Fibroblast of lung (primary cell): ENCODE measurements at regions not wholly inside any gene's neighbourhood (a gene's known extent, or its start where the extent isn't known, plus 50 kb on each side); places are given as distances from the start of the nearest gene placed in this dataset.

Experiments
- DNase-seq, 2 donors: peaks; one replicate each; pipeline versions ENCODE4 v3.0.0 to v3.0.0-alpha.2; 2010; ENCODE audit warnings: low read depth in 2 of 2
- H2AFZ ChIP-seq: 2 replicates; pipeline ENCODE4 v1.5.1; 2012; ENCODE audit warnings: low read length, control low read depth, inconsistent platforms
- H3K27ac ChIP-seq: 2 replicates; pipeline ENCODE4 v1.5.1; 2011; ENCODE audit warnings: low read length, control low read depth; ENCODE audit not compliant: insufficient read depth
- H3K27me3 ChIP-seq: 2 replicates; pipeline ENCODE4 v1.5.1; 2011; ENCODE audit warnings: mild to moderate bottlenecking, low read length; ENCODE audit not compliant: control insufficient read depth, insufficient read depth
- H3K36me3 ChIP-seq: 2 replicates; pipeline ENCODE4 v1.5.1; 2011; ENCODE audit warnings: low read length; ENCODE audit not compliant: control insufficient read depth, insufficient read depth
- H3K4me1 ChIP-seq: 2 replicates; pipeline ENCODE4 v1.5.1; 2011; ENCODE audit warnings: low read length; ENCODE audit not compliant: control insufficient read depth, insufficient read depth; ENCODE audit errors: extremely low read depth
- H3K4me2 ChIP-seq: 2 replicates; pipeline ENCODE4 v1.5.1; 2011; ENCODE audit warnings: low read length, control low read depth; ENCODE audit not compliant: insufficient read depth; ENCODE audit errors: extremely low read depth
- H3K4me3 ChIP-seq, 4 experiments: fragments of 200-600 bp in 1 of 4; sonication (generic) in 1 of 4; replicated peaks in 1 of 4; 2 replicates each; pipeline ENCODE4 v1.5.1; 2011 to 2016; ENCODE audit warnings: low read length in 4 of 4, low read depth in 3 of 4, mild to moderate bottlenecking in 3 of 4, control low read depth in 2 of 4, inconsistent platforms in 1 of 4, mixed read lengths in 1 of 4; ENCODE audit not compliant: insufficient read depth in 1 of 4; ENCODE audit errors: control extremely low read depth in 1 of 4
- H3K79me2 ChIP-seq: 2 replicates; pipeline ENCODE4 v1.5.1; 2012; ENCODE audit warnings: mild to moderate bottlenecking, low read length, inconsistent platforms; ENCODE audit not compliant: control insufficient read depth, insufficient read depth
- H3K9ac ChIP-seq: 2 replicates; pipeline ENCODE4 v1.5.1; 2011; ENCODE audit warnings: mild to moderate bottlenecking, low read length, control low read depth; ENCODE audit not compliant: insufficient read depth
- H3K9me3 ChIP-seq: 2 replicates; pipeline ENCODE4 v1.5.1; 2012; ENCODE audit warnings: low read depth, low read length; ENCODE audit not compliant: control insufficient read depth, insufficient read depth
- H4K20me1 ChIP-seq: 2 replicates; pipeline ENCODE4 v1.5.1; 2011; ENCODE audit warnings: low read length; ENCODE audit not compliant: control insufficient read depth, insufficient read depth; ENCODE audit errors: extremely low read depth
- EZH2 ChIP-seq: IDR thresholded peaks from 2 replicates; pipeline ENCODE4 v1.5.1; 2012; ENCODE audit warnings: low read length, control low read depth, mild to moderate bottlenecking; ENCODE audit errors: missing control alignments
- TF ChIP-seq, protein P1 (sequence below), 2 donors: IDR thresholded peaks in 1 of 2; conservative IDR thresholded peaks in 1 of 2; 1 replicate in 1 of 2; 2 replicates in 1 of 2; pipeline ENCODE4 v1.5.1; 2011 to 2012; ENCODE audit warnings: low read length in 2 of 2, control low read depth in 1 of 2, inconsistent platforms in 1 of 2, low read depth in 1 of 2, mild to moderate bottlenecking in 1 of 2

DNA sequence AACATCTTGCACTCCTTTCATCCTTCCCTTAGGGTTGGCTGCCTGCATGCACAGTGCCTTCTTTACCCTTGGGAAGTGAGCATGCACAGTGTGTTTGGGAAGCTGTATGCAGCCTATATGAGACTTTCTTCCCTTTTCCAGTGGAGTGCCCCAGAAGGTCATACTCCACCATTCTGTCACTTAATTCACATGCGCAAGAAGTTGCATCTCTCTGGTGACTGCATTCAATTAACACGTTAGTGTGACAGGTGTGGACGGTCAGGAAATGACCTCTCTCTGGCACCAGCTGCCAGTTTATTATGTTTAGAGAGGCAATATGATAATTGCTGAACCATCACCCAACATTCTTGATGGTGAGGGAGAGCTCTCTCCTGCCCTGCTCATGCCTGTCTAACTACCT, 770.0 kb downstream of the FLRT2 start:
- no peak overlapping the region for H3K27ac ChIP-seq
- H3K4me2 ChIP-seq = no peak overlapping the region
- no peaks in the 10 kb centered on the region for H3K36me3 ChIP-seq
- H3K4me1 ChIP-seq = no peaks in the 10 kb centered on the region
- no peaks in the 10 kb centered on the region for H3K79me2 ChIP-seq
- H3K4me3 ChIP-seq = no peak overlapping the region
- H3K27me3 ChIP-seq = no peaks in the 10 kb centered on the region
- DNase-seq = no peak
- TF ChIP-seq EZH2 = no peak
- no peak overlapping the region for H2AFZ ChIP-seq
- H4K20me1 ChIP-seq = no peaks in the 10 kb centered on the region
- H3K9ac ChIP-seq = no peak overlapping the region
- no peaks in the 10 kb centered on the region for H3K9me3 ChIP-seq

DNA sequence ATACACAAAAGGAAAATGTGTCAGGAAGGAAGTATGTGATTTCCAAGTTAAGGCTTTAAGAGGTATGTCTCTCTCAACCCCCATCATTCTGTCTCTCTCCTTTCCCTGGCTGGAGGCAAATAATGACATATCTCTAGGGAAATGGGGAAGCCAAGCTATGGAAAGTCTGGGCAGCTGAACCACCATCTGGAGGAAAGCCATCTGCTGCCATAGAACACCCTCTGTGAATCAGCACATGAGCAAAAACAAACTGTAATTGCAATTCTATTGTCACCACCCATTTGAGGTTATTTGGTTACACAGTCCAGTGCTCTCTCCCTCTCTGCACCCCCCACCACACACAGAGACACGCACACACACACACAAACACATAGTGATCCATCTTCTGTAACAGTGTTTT, 766.2 kb downstream of the FLRT2 start:
- Histone ChIP-seq H3K4me3 (no peak overlapping the region), H3K27me3 (no peaks in the 10 kb centered on the region), H3K9me3 (no peaks in the 10 kb centered on the region), H3K9ac (no peak overlapping the region), H3K27ac (no peak overlapping the region), H3K36me3 (no peaks in the 10 kb centered on the region), H4K20me1 (no peaks in the 10 kb centered on the region), H3K4me2 (no peak overlapping the region), H3K4me1 (no peaks in the 10 kb centered on the region), H3K79me2 (no peaks in the 10 kb centered on the region), H2AFZ (no peak overlapping the region)
- TF ChIP-seq, protein P1, sequence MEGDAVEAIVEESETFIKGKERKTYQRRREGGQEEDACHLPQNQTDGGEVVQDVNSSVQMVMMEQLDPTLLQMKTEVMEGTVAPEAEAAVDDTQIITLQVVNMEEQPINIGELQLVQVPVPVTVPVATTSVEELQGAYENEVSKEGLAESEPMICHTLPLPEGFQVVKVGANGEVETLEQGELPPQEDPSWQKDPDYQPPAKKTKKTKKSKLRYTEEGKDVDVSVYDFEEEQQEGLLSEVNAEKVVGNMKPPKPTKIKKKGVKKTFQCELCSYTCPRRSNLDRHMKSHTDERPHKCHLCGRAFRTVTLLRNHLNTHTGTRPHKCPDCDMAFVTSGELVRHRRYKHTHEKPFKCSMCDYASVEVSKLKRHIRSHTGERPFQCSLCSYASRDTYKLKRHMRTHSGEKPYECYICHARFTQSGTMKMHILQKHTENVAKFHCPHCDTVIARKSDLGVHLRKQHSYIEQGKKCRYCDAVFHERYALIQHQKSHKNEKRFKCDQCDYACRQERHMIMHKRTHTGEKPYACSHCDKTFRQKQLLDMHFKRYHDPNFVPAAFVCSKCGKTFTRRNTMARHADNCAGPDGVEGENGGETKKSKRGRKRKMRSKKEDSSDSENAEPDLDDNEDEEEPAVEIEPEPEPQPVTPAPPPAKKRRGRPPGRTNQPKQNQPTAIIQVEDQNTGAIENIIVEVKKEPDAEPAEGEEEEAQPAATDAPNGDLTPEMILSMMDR (conservative IDR thresholded peaks at IDR 0.05 in 1 of 2, IDR thresholded peaks at IDR 0.05 in 1 of 2; ENCODE audit: low read depth in 1 of 2, low read length in 2 of 2) = no peak
- DNase-seq = peak; percentile 7 to 70

DNA sequence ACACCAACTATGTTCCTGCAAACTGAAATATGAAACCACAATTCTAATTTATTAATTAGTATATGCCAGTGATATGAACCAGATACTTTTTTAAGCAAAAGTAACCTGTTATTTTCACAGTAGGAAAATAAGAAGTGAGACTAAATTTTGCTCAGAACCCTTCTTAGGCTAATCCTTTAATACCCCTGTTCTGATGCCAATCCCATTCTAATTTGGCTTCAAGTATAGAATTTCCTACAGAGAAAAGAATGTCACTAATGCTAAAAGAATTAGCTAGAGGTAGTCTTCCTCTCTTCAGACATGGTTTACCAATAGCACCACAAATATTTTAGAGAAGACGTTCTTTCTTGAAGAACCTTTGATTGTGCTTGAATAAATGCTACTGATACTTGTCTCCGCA, 758.4 kb downstream of the FLRT2 start:
- H2AFZ ChIP-seq = no peak overlapping the region
- no peaks in the 10 kb centered on the region for H4K20me1 ChIP-seq
- H3K4me1 ChIP-seq = no peaks in the 10 kb centered on the region
- no peaks in the 10 kb centered on the region for H3K9me3 ChIP-seq
- H3K4me2 ChIP-seq = no peak overlapping the region
- no peaks in the 10 kb centered on the region for H3K36me3 ChIP-seq
- H3K27me3 ChIP-seq = no peaks in the 10 kb centered on the region
- no peak for DNase-seq
- H3K4me3 ChIP-seq = no peak overlapping the region
- no peaks in the 10 kb centered on the region for H3K79me2 ChIP-seq
- H3K9ac ChIP-seq = no peak overlapping the region
- H3K27ac ChIP-seq = no peak overlapping the region
- TF ChIP-seq, protein P1 (conservative IDR thresholded peaks at IDR 0.05 in 1 of 2, IDR thresholded peaks at IDR 0.05 in 1 of 2; ENCODE audit: low read depth in 1 of 2, low read length in 2 of 2) = no peak
- TF ChIP-seq EZH2 = no peak
